ENCODE measurements at regions not wholly inside any gene's neighbourhood (a gene's known extent, or its start where the extent isn't known, plus 50 kb on each side); places are given as distances from the start of the nearest gene placed in this dataset.

- peak; percentile 44 for TF ChIP-seq CTCF (IDR thresholded peaks at IDR 0.05; ENCODE audit: low read depth, low read length, missing control alignments)
- H3K4me3 ChIP-seq (ENCODE audit: low read depth, low read length): no peak overlapping the region
- no peak for DNase-seq (ENCODE audit: low read depth)
These were observed 265.1 kb downstream of the HTR7 start for GRCh38 chr10:90592638-90593302.

GRCh38 chr10:90598513-90598912 is 259.3 kb downstream of the HTR7 start:
- no peak overlapping the region for H3K4me3 ChIP-seq (ENCODE audit: low read depth, low read length)
- no peak for DNase-seq (ENCODE audit: low read depth)
- TF ChIP-seq CTCF (IDR thresholded peaks at IDR 0.05; ENCODE audit: low read depth, low read length, missing control alignments): no peak

- no peak for TF ChIP-seq CTCF (IDR thresholded peaks at IDR 0.05; ENCODE audit: low read depth, low read length, missing control alignments)
- no peak for DNase-seq (ENCODE audit: low read depth)
These were observed 254.8 kb downstream of the HTR7 start for GRCh38 chr10:90602862-90603610.

GRCh38 chr10:90604636-90605035 is 253.2 kb downstream of the HTR7 start:
- no peak for TF ChIP-seq CTCF (IDR thresholded peaks at IDR 0.05; ENCODE audit: low read depth, low read length, missing control alignments)
- H3K4me3 ChIP-seq (ENCODE audit: low read depth, low read length): no peak overlapping the region
- DNase-seq (ENCODE audit: low read depth): no peak

More at GRCh38 chr10:90602862-90603610, 254.8 kb downstream of the HTR7 start:
- no peak overlapping the region for H3K4me3 ChIP-seq (ENCODE audit: low read depth, low read length)

- no peak for DNase-seq (ENCODE audit: low read depth)
- no peak overlapping the region for H3K4me3 ChIP-seq (ENCODE audit: low read depth, low read length)
- no peak for TF ChIP-seq CTCF (IDR thresholded peaks at IDR 0.05; ENCODE audit: low read depth, low read length, missing control alignments)
These were observed 252.3 kb downstream of the HTR7 start for GRCh38 chr10:90605506-90605905.

- H3K4me3 ChIP-seq (ENCODE audit: low read depth, low read length): no peak overlapping the region
- no peak for DNase-seq (ENCODE audit: low read depth)
- no peak for TF ChIP-seq CTCF (IDR thresholded peaks at IDR 0.05; ENCODE audit: low read depth, low read length, missing control alignments)
These were observed 245.6 kb downstream of the HTR7 start for GRCh38 chr10:90612276-90612675.

All from GM12864 (cell line).